K562 (cell line): ENCODE measurements at regions not wholly inside any gene's neighbourhood (a gene's known extent, or its start where the extent isn't known, plus 50 kb on each side); places are given as distances from the start of the nearest gene placed in this dataset.

Experiments
- ATAC-seq: fragments of 200-7000 bp; cut with Tn5 transposase; 3 replicates; pipeline ENCODE4 v1.9.1; 2020; ENCODE audit warnings: moderate library complexity
- BruUV-seq: library from RNA; stranded (reverse); fragments of 400-500 nt; replicated peaks from 2 replicates; lab custom pipeline; 2021; lab: Mats Ljungman, UMichigan
- CTCF ChIA-PET: fragments of 300-600 bp; formaldehyde crosslinking; extraction: SDS; loops from one replicate; lab custom pipeline; 2021; ENCODE audit warnings: low intra/inter-chr PET ratio; lab: Yijun Ruan, JAX
- POLR2A ChIA-PET: fragments of 300-600, 350-650 bp; sonication (Branson Sonifier 250); formaldehyde crosslinking; extraction: SDS; loops from one replicate; lab custom pipeline; 2021; ENCODE audit warnings: antibody characterized with exemption, inconsistent platforms; lab: Yijun Ruan, JAX
- DNase-seq, 4 experiments: peaks; one replicate each; pipeline versions ENCODE4 v3.0.0 to v3.0.0-alpha.2; 2011 to 2018; ENCODE audit warnings: low spot score in 3 of 4, mixed read lengths in 3 of 4; ENCODE audit errors: extremely low read depth in 1 of 4
- FAIRE-seq: peaks from 2 replicates; lab custom pipeline; 2011; peaks lifted over from hg19 to GRCh38; lab: Jason Lieb, UNC
- H2AFZ ChIP-seq: 2 replicates; pipeline ENCODE4 v1.6.0; 2011; ENCODE audit warnings: low read depth, low read length, control low read depth, inconsistent platforms
- H3K27ac ChIP-seq: fragments of 200-600 bp; 3 replicates; pipeline ENCODE4 v1.8.0; 2011; ENCODE audit warnings: low read depth, mild to moderate bottlenecking, control low read depth, inconsistent platforms, low read length, moderate library complexity, mixed read lengths; ENCODE audit errors: extremely low read depth
- H3K27me3 ChIP-seq, 2 experiments: fragments of 300-600 bp in 1 of 2; 2 replicates in 1 of 2; 3 replicates in 1 of 2; pipeline versions ENCODE4 v1.6.0 to v1.8.0; 2011; ENCODE audit warnings: inconsistent platforms in 2 of 2, low read length in 2 of 2, mild to moderate bottlenecking in 1 of 2, mixed read lengths in 1 of 2, moderate library complexity in 1 of 2; ENCODE audit not compliant: control insufficient read depth in 2 of 2, insufficient read depth in 2 of 2
- H3K36me3 ChIP-seq: fragments of 300-600 bp; 3 replicates; pipeline ENCODE4 v1.8.0; 2011; ENCODE audit warnings: mild to moderate bottlenecking, low read length, inconsistent platforms; ENCODE audit not compliant: control insufficient read depth, insufficient read depth
- H3K4me1 ChIP-seq, 2 experiments: fragments of 200-600 bp in 1 of 2; replicated peaks in 1 of 2; 2 replicates in 1 of 2; 3 replicates in 1 of 2; pipeline versions ENCODE4 v1.5.1 to v1.8.0; 2011; ENCODE audit warnings: inconsistent platforms in 2 of 2, low read length in 2 of 2, mild to moderate bottlenecking in 1 of 2, mixed read lengths in 1 of 2, moderate library complexity in 1 of 2; ENCODE audit not compliant: control insufficient read depth in 2 of 2, insufficient read depth in 2 of 2
- H3K4me2 ChIP-seq: 2 replicates; pipeline ENCODE4 v1.6.1; 2011; ENCODE audit warnings: low read length, control low read depth, inconsistent platforms, mixed read lengths; ENCODE audit not compliant: insufficient read depth
- H3K4me3 ChIP-seq: fragments of 200-600 bp; sonication (generic), shearing (Covaris generic); 2 replicates; pipeline ENCODE4 v1.5.1; 2016; ENCODE audit warnings: control low read depth, inconsistent platforms
- H3K79me2 ChIP-seq: fragments of 200-600 bp; 3 replicates; pipeline ENCODE4 v1.8.0; 2011; ENCODE audit warnings: low read length, inconsistent platforms; ENCODE audit not compliant: control insufficient read depth, insufficient read depth
- H3K9ac ChIP-seq, 2 experiments: 2 replicates each; pipeline versions ENCODE4 v1.6.0 to v1.6.1; 2011; ENCODE audit warnings: low read depth in 2 of 2, low read length in 2 of 2, control low read depth in 1 of 2, inconsistent platforms in 1 of 2, mild to moderate bottlenecking in 1 of 2, mixed read lengths in 1 of 2; ENCODE audit not compliant: insufficient read depth in 1 of 2
- H3K9me1 ChIP-seq: one replicate; pipeline ENCODE4 v1.6.0; 2011; ENCODE audit warnings: inconsistent platforms, mild to moderate bottlenecking, low read length, moderate library complexity; ENCODE audit not compliant: control insufficient read depth, insufficient read depth
- H3K9me3 ChIP-seq: replicated peaks from 2 replicates; pipeline ENCODE4 v1.5.1; 2011; ENCODE audit warnings: low read depth, low read length, inconsistent platforms; ENCODE audit not compliant: control insufficient read depth, insufficient read depth
- H4K20me1 ChIP-seq: replicated peaks from 2 replicates; pipeline ENCODE4 v1.6.1; 2011; ENCODE audit warnings: low read length, inconsistent platforms, mixed read lengths; ENCODE audit not compliant: control insufficient read depth, insufficient read depth
- CBX8 ChIP-seq: fragments of 200-600 bp; sonication (generic); IDR thresholded peaks from 2 replicates; pipeline ENCODE4 v1.6.1; 2012; ENCODE audit warnings: borderline replicate concordance, mixed run types, low read depth, mild to moderate bottlenecking, moderate library complexity, mixed read lengths, low read length, control low read depth, inconsistent platforms; ENCODE audit not compliant: poor library complexity, severe bottlenecking; ENCODE audit errors: extremely low read depth
- E2F5 ChIP-seq: sonication (generic); formaldehyde crosslinking; IDR thresholded peaks from 2 replicates; pipeline ENCODE4 v1.8.0; 2022; ENCODE audit warnings: mild to moderate bottlenecking, missing genetic modification reagents
- EP400 ChIP-seq: fragments of 450-650 bp; IDR thresholded peaks from 2 replicates; pipeline ENCODE4 v1.6.1; 2017; ENCODE audit warnings: antibody characterized with exemption, mild to moderate bottlenecking, moderate library complexity
- LARP7 ChIP-seq: fragments of 450-650 bp; IDR thresholded peaks from 2 replicates; pipeline ENCODE4 v1.6.1; 2016
- NR2F6 ChIP-seq: fragments of 450-650 bp; formaldehyde crosslinking; IDR thresholded peaks from 2 replicates; pipeline ENCODE4 v1.4.0; 2020; ENCODE audit warnings: mild to moderate bottlenecking
- SRSF7 ChIP-seq: fragments of 200-400 bp; formaldehyde crosslinking; optimal IDR thresholded peaks from 2 replicates; pipeline ENCODE3; 2017; ENCODE audit warnings: mild to moderate bottlenecking, low read depth, low read length
- TGIF2 ChIP-seq: sonication (generic); formaldehyde crosslinking; IDR thresholded peaks from 2 replicates; pipeline ENCODE4 v1.8.1; 2022; ENCODE audit warnings: mild to moderate bottlenecking, missing genetic modification reagents, moderate library complexity
- ZBTB7A ChIP-seq: IDR thresholded peaks from 2 replicates; pipeline ENCODE4 v1.6.1; 2011; ENCODE audit warnings: low read depth, mild to moderate bottlenecking, low read length, moderate library complexity, borderline replicate concordance; ENCODE audit not compliant: control insufficient read depth
- WGBS: fragments of 100-300 bp; shearing (Covaris generic); methylation state at CpG from one replicate; pipeline ENCODE4 v1.1.6; 2016; ENCODE audit warnings: low coverage, mixed read lengths; ENCODE audit not compliant: insufficient coverage; ENCODE audit errors: missing lambda C conversion rate; 5-methylcytosine and 5-hydroxymethylcytosine counted together
- in situ Hi-C: fragments of 300-500 bp; cut with MboI; formaldehyde crosslinking; loops from 4 replicates; pipeline ENCODE4 v1.15.0; 2018; ENCODE audit warnings: inconsistent platforms, mixed read lengths
- intact Hi-C: fragments of 100-400 bp; cut with micrococcal nuclease; formaldehyde crosslinking; loops from 2 replicates; pipeline ENCODE4 v1.14.2; 2022

- H3K79me2 ChIP-seq = no peaks in the 10 kb centered on the region
- ATAC-seq (no peak), DNase-seq (no peak), FAIRE-seq (no peak)
- H3K36me3 ChIP-seq = no peaks in the 10 kb centered on the region
- in situ Hi-C loops = no loop called here
- no TSS peak for BruUV-seq
- no peak overlapping the region for H3K4me3 ChIP-seq
- 0% methylated on average over 3 of the region's 3 CpGs for WGBS
- CTCF ChIA-PET = no interaction called here
- H3K27me3 ChIP-seq = no peaks in the 10 kb centered on the region
- no peaks in the 10 kb centered on the region for H3K9me1 ChIP-seq
- H4K20me1 ChIP-seq = no peaks in the 10 kb centered on the region
- POLR2A ChIA-PET = no interaction called here
- no peak overlapping the region for H3K27ac ChIP-seq
- H3K9me3 ChIP-seq = no peaks in the 10 kb centered on the region
- H3K4me1 ChIP-seq = no peaks in the 10 kb centered on the region
- no peak overlapping the region for H3K9ac ChIP-seq
- H2AFZ ChIP-seq = no peak overlapping the region
- no peak overlapping the region for H3K4me2 ChIP-seq
- intact Hi-C loops = no loop called here
- no peak for TF ChIP-seq NR2F6
- TF ChIP-seq LARP7 = no peak
- TF ChIP-seq CBX8 = no peak
- TF ChIP-seq ZBTB7A = no peak
- TF ChIP-seq TGIF2 (CRISPR knock-in tag) = no peak
- no peak for TF ChIP-seq SRSF7
- TF ChIP-seq EP400 = no peak
- no peak for TF ChIP-seq E2F5 (CRISPR knock-in tag)
- TF ChIP-seq, all 486 proteins: peak for 0
These were observed 121.2 kb downstream of the VCX2 start for GRCh38 chrX:8049827-8050226.
